ENCODE measurements at regions not wholly inside any gene's neighbourhood (a gene's known extent, or its start where the extent isn't known, plus 50 kb on each side); places are given as distances from the start of the nearest gene placed in this dataset.

DNA sequence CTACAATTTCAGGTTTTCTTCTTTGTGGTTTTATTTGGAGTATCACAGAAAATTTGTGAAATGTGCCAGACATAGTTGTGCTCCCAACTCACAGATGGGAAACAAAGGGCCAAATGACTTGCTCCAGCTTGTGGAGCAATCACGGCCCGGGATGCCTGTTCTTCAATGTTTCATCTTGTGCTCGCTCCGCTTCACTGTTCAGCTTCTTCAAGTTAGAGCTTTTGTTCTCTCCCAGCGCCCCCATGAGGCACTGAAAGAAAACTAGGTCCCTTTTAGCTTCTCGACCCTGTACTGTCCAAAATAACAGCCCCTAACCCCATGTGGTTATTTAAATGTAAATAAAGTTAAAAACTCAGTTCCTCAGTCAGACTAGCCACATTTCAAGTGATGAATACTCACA is 187.9 kb upstream of the STXBP6 start:
- TF ChIP-seq POLR2AphosphoS5 (IDR thresholded peaks at IDR 0.05), result no peak
- TF ChIP-seq, protein P1, sequence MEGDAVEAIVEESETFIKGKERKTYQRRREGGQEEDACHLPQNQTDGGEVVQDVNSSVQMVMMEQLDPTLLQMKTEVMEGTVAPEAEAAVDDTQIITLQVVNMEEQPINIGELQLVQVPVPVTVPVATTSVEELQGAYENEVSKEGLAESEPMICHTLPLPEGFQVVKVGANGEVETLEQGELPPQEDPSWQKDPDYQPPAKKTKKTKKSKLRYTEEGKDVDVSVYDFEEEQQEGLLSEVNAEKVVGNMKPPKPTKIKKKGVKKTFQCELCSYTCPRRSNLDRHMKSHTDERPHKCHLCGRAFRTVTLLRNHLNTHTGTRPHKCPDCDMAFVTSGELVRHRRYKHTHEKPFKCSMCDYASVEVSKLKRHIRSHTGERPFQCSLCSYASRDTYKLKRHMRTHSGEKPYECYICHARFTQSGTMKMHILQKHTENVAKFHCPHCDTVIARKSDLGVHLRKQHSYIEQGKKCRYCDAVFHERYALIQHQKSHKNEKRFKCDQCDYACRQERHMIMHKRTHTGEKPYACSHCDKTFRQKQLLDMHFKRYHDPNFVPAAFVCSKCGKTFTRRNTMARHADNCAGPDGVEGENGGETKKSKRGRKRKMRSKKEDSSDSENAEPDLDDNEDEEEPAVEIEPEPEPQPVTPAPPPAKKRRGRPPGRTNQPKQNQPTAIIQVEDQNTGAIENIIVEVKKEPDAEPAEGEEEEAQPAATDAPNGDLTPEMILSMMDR (IDR thresholded peaks at IDR 0.05), result no peak

All from prostate gland (tissue), 2 donors.